ENCODE measurements at regions not wholly inside any gene's neighbourhood (a gene's known extent, or its start where the extent isn't known, plus 50 kb on each side); places are given as distances from the start of the nearest gene placed in this dataset.

GRCh38 chr2:128922154-128922553 is 603.5 kb upstream of the HS6ST1 start:
- no peak for TF ChIP-seq EZH2 (IDR thresholded peaks at IDR 0.05; ENCODE audit: low read length)
- TF ChIP-seq CTCF (optimal IDR thresholded peaks at IDR 0.05 in 1 of 3, IDR thresholded peaks at IDR 0.05 in 1 of 3, conservative IDR thresholded peaks at IDR 0.05 in 1 of 3; ENCODE audit: extremely low read depth in 1 of 3, insufficient read depth in 2 of 3, low read length in 3 of 3) = no peak
- no peak for DNase-seq (ENCODE audit: low read depth, low spot score)
- dilution Hi-C loops (cut with MboI; ENCODE audit: extremely low pct_ligation_motif_present, low sequenced_read_pairs) = no loop called here

GRCh38 chr2:128925631-128926030 is 607.0 kb upstream of the HS6ST1 start:
- no peak overlapping the region for H3K27ac ChIP-seq (ENCODE audit: control insufficient read depth, insufficient read depth, low read length)
- H3K9me3 ChIP-seq (ENCODE audit: control insufficient read depth, low read depth, low read length) = no peaks in the 10 kb centered on the region
- H3K9me1 ChIP-seq (ENCODE audit: control insufficient read depth, extremely low read depth, insufficient read depth, low read length) = no peaks in the 10 kb centered on the region
- no peak overlapping the region for H3K4me3 ChIP-seq (ENCODE audit: control insufficient read depth in 2 of 3, extremely low read depth in 1 of 3, insufficient read depth in 2 of 3, low read depth in 1 of 3, low read length in 3 of 3)
- no peak overlapping the region for H2AFZ ChIP-seq (ENCODE audit: control insufficient read depth, low read length)
- H3K9ac ChIP-seq (ENCODE audit: control insufficient read depth, extremely low read depth, insufficient read depth, low read length) = no peak overlapping the region
- no peaks in the 10 kb centered on the region for H3K27me3 ChIP-seq (ENCODE audit: control insufficient read depth, extremely low read depth, insufficient read depth, low read length)
- H3K79me2 ChIP-seq (ENCODE audit: control insufficient read depth, insufficient read depth, low read length) = no peaks in the 10 kb centered on the region
- DNase-seq (ENCODE audit: low read depth, low spot score) (no peak), FAIRE-seq (no peak)
- no peak overlapping the region for H3K4me2 ChIP-seq (ENCODE audit: control insufficient read depth, extremely low read depth, insufficient read depth, low read depth, low read length)
- H3K36me3 ChIP-seq (ENCODE audit: control insufficient read depth in 2 of 2, extremely low read depth in 1 of 2, insufficient read depth in 2 of 2, low read length in 2 of 2) = no peaks in the 10 kb centered on the region
- no peak for TF ChIP-seq CTCF (optimal IDR thresholded peaks at IDR 0.05 in 1 of 3, IDR thresholded peaks at IDR 0.05 in 1 of 3, conservative IDR thresholded peaks at IDR 0.05 in 1 of 3; ENCODE audit: extremely low read depth in 1 of 3, insufficient read depth in 2 of 3, low read length in 3 of 3)
- TF ChIP-seq EZH2 (IDR thresholded peaks at IDR 0.05; ENCODE audit: low read length) = no peak
- H4K20me1 ChIP-seq (ENCODE audit: control insufficient read depth, extremely low read depth, insufficient read depth, low read length) = no peaks in the 10 kb centered on the region
- no peaks in the 10 kb centered on the region for H3K4me1 ChIP-seq (ENCODE audit: control insufficient read depth, extremely low read depth, insufficient read depth, low read length)
- dilution Hi-C loops (cut with MboI; ENCODE audit: extremely low pct_ligation_motif_present, low sequenced_read_pairs) = no loop called here

More at GRCh38 chr2:128922154-128922553, 603.5 kb upstream of the HS6ST1 start:
- Histone ChIP-seq H3K9ac (ENCODE audit: control insufficient read depth, extremely low read depth, insufficient read depth, low read length) (no peak overlapping the region), H2AFZ (ENCODE audit: control insufficient read depth, low read length) (no peak overlapping the region), H3K27me3 (ENCODE audit: control insufficient read depth, extremely low read depth, insufficient read depth, low read length) (no peaks in the 10 kb centered on the region), H3K4me1 (ENCODE audit: control insufficient read depth, extremely low read depth, insufficient read depth, low read length) (no peaks in the 10 kb centered on the region), H3K4me3 (ENCODE audit: control insufficient read depth in 2 of 3, extremely low read depth in 1 of 3, insufficient read depth in 2 of 3, low read depth in 1 of 3, low read length in 3 of 3) (no peak overlapping the region), H3K4me2 (ENCODE audit: control insufficient read depth, extremely low read depth, insufficient read depth, low read depth, low read length) (no peak overlapping the region), H3K9me3 (ENCODE audit: control insufficient read depth, low read depth, low read length) (no peaks in the 10 kb centered on the region), H3K79me2 (ENCODE audit: control insufficient read depth, insufficient read depth, low read length) (no peaks in the 10 kb centered on the region), H3K36me3 (ENCODE audit: control insufficient read depth in 2 of 2, extremely low read depth in 1 of 2, insufficient read depth in 2 of 2, low read length in 2 of 2) (no peaks in the 10 kb centered on the region), H3K27ac (ENCODE audit: control insufficient read depth, insufficient read depth, low read length) (no peak overlapping the region), H4K20me1 (ENCODE audit: control insufficient read depth, extremely low read depth, insufficient read depth, low read length) (no peaks in the 10 kb centered on the region), H3K9me1 (ENCODE audit: control insufficient read depth, extremely low read depth, insufficient read depth, low read length) (no peaks in the 10 kb centered on the region)
- FAIRE-seq = no peak
